ENCODE measurements at regions not wholly inside any gene's neighbourhood (a gene's known extent, or its start where the extent isn't known, plus 50 kb on each side); places are given as distances from the start of the nearest gene placed in this dataset.

DNA sequence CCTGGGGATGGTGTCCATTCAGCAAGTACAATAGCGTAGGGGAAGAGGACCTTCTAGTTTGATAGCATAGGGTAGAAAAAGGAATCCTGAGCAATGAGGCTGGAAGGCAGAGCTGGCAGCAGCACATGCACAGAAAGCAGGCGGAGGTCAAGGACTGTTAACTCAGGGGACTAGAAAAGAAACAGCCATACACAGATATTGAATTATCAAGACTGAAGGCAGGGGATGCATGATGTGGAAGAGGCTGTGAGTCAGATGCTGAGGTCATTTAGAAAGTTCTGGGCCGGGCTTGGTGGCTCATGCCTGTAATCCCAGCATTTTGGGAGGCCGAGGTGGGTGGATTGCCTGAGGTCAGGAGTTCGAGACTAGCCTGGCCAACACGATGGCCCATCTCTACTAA lies 65.6 kb downstream of the OPTC start:
- no peak for TF ChIP-seq EZH2 (IDR thresholded peaks at IDR 0.05; ENCODE audit: low read depth)
- TF ChIP-seq, protein P1, sequence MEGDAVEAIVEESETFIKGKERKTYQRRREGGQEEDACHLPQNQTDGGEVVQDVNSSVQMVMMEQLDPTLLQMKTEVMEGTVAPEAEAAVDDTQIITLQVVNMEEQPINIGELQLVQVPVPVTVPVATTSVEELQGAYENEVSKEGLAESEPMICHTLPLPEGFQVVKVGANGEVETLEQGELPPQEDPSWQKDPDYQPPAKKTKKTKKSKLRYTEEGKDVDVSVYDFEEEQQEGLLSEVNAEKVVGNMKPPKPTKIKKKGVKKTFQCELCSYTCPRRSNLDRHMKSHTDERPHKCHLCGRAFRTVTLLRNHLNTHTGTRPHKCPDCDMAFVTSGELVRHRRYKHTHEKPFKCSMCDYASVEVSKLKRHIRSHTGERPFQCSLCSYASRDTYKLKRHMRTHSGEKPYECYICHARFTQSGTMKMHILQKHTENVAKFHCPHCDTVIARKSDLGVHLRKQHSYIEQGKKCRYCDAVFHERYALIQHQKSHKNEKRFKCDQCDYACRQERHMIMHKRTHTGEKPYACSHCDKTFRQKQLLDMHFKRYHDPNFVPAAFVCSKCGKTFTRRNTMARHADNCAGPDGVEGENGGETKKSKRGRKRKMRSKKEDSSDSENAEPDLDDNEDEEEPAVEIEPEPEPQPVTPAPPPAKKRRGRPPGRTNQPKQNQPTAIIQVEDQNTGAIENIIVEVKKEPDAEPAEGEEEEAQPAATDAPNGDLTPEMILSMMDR (conservative IDR thresholded peaks at IDR 0.05) = no peak
